GM18517 (cell line): ENCODE measurements at regions not wholly inside any gene's neighbourhood (a gene's known extent, or its start where the extent isn't known, plus 50 kb on each side); places are given as distances from the start of the nearest gene placed in this dataset.
"Not testable (repeated sequence)": the region's sequence is repeated elsewhere in the genome, so short reads cannot be mapped to it uniquely, and the experiment has no call there.

Experiments
- ATAC-seq: cut with Tn5 transposase; IDR thresholded peaks from one replicate; pipeline ENCODE4 v1.9.1; 2021; ENCODE audit warnings: mild to moderate bottlenecking, moderate library complexity; ENCODE audit not compliant: unreplicated experiment

DNA sequence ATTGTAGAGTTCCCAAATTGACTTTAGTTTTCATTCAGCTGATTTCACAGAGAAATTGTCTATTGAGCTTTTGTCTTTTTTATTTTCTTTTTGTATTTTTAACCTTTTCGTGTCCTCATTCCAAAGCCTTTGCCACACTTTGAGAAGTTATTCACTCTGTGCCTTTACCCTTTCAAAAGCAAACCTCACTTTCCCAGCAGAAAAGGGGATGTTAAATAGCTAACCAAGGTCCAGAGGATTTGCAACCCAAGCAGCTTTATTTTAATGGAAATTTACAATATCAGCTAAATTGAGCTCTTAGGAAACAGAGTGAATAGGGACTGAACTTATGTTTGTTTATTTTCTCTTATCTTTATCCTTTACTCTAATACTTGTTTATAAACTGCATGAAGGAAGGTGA, 428.8 kb downstream of the PCDH7 start:
- no peak for ATAC-seq

- ATAC-seq = no peak
Measured at GRCh38 chr4:31156221-31156620, 436.1 kb downstream of the PCDH7 start.

DNA sequence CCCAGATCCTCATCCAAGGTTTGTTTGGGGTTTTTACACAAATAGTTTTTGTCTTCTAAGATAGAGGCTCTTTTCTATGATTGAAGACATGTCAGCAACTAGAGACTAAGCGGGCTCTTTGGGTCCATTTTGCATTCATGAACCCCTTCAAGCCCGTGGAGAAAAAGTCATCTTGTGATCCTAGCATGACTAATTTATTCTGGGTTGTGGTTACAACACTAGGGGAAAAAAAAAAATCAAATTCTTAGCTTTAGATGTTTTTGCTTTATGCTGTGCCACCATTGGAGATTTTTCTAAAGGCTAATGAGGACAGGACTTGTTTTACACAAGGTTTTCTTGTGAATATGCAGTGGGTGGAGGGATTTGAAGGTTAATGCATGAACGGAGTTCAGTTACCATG, 440.0 kb downstream of the PCDH7 start:
- ATAC-seq = no peak

- ATAC-seq = no peak
Measured at GRCh38 chr4:31169846-31170245, 449.7 kb downstream of the PCDH7 start.

- no peak for ATAC-seq
Measured at GRCh38 chr4:31171362-31171761, 451.2 kb downstream of the PCDH7 start.

- ATAC-seq = no peak
Measured at GRCh38 chr4:31175242-31175910, 455.2 kb downstream of the PCDH7 start.

DNA sequence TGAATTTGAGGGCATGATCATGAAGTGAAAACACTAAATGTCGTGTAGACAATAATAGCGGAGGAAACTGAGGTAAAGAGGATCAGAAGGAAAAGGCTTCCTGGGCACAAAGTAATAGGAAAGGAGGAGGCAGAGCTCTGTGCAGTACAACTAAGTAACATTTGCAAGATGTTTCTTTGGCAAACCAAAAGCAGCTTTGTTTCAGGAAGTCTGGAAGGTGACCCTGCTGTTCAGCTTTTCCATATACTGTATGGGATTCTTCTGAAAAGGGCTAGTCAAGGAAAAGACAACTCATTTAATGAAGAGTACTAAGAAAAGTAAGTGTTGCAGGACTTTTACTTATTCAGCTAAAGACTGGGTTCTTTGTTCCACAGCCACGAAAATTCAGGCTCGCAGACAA, 463.1 kb downstream of the PCDH7 start:
- ATAC-seq = no peak

DNA sequence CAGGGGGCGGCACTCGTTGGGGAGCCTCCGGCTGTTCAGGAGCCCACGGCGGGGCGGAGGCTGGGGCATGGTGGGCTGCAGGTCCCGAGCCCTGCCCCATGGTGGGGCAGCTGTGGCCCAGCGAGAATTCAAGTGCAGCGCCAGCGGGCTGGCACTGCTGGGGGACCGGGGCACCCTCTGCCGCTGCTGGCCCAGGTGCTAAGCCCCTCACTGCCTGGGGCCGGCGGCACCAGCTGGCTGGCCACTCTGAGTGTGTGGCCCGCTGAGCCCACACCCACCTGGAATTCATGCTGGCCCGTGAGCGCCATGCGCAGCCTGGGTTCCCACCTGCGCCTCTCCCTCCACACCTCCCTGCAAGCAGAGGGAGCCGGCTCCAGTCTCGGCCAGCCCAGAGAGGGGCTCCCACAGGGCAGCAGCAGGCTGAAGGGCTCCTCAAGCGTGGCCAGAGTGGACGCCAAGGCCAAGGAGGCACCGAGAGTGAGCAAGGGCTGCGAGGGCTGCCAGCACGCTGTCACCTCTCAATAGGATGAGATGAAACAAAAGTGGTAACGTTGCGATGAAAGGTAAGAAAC, 464.9 kb downstream of the PCDH7 start:
- no peak for ATAC-seq

DNA sequence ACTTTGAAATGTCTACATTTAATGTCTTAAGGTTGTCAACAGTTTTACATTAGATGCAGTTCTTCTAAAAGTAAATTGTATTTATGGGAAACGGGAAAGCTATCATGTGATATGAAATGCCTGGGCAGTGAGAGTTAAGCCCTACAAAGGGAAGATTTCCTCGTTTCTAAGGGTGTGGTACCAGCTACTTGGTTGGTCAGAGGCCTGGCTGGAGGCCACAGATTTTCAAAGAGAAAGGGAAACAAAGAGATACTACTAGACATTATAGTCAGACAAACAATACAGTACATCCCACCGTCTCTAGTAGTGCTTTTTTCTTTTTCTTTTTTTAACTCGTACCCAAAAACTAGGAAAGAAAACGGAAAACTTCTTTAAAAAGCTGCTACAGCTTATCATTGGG, 467.8 kb downstream of the PCDH7 start:
- ATAC-seq = no peak

- no peak for ATAC-seq
Measured at GRCh38 chr4:31189938-31190337, 469.8 kb downstream of the PCDH7 start.

- no peak for ATAC-seq
Measured at GRCh38 chr4:31190671-31191070, 470.5 kb downstream of the PCDH7 start.

- ATAC-seq = no peak
Measured at GRCh38 chr4:31192341-31192740, 472.2 kb downstream of the PCDH7 start.

- no peak for ATAC-seq
Measured at GRCh38 chr4:31193521-31193920, 473.4 kb downstream of the PCDH7 start.

GRCh38 chr4:31194823-31195222, 474.7 kb downstream of the PCDH7 start:
- ATAC-seq = no peak

GRCh38 chr4:31199644-31200043, 479.5 kb downstream of the PCDH7 start:
- no peak for ATAC-seq

DNA sequence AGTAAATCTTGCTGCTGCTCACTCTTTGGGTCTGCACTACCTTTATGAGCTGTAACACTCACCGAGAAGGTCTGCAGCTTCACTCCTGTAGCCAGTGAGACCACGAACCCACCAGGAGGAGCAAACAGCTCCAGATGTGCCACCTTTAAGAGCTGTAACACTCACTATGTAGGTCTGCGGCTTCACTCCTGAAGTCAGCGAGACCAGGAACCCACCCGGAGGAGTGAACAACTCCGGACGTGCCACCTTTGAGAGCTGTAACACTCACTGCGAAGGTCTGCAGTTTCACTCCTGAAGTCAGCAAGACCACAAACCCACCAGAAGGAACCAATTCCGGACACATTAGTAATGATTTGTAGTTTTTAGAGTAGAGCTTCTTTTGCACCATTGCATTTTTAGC, 481.9 kb downstream of the PCDH7 start:
- not testable (repeated sequence) for ATAC-seq

- no peak for ATAC-seq
Measured at GRCh38 chr4:31204874-31205273, 484.7 kb downstream of the PCDH7 start.

GRCh38 chr4:31220921-31221320, 500.8 kb downstream of the PCDH7 start:
- ATAC-seq = no peak

GRCh38 chr4:31228068-31228467, 507.9 kb downstream of the PCDH7 start:
- no peak for ATAC-seq

DNA sequence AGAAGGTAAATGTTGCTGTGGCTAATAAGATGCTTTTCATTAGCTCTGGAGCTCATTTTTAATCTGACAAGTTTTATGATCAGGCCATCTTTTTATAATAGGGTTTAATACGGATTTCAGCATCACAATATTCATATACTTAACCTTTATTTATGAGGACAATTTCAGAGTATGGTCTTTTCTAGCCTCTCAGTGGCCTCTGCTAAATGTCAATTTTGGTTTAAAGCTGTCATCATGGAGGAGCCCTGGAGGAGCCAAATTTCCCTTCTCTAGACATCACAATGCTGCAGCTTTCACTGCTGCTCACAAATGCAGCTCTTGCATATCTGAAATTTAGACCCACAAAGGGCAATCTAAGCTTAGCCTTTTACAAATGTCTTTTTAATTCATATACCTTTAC, 510.4 kb downstream of the PCDH7 start:
- no peak for ATAC-seq

DNA sequence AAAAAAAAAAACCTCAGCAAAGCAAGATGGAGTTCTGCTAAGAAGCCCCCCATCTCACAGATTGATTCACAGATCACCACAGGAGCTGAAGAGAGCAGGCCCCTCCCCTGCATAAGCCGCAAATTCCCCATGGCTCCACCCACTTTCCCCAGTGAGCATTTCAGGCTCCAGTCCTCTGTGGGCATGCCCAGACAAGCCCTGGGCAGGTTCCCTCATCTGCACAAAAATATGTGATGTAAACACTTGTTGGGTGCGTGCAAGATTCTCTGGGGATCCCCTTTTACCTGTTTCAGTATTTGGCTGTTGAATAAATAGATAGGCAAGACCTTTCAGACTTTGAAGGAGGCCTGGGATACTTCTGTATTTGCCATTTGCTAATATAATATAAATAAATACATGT, 514.3 kb downstream of the PCDH7 start:
- ATAC-seq = peak; percentile 59

GRCh38 chr4:31234901-31235300, 514.7 kb downstream of the PCDH7 start:
- no peak for ATAC-seq

GRCh38 chr4:31236020-31236638, 516.0 kb downstream of the PCDH7 start:
- no peak for ATAC-seq
